DMS53 (cell line): ENCODE measurements at regions not wholly inside any gene's neighbourhood (a gene's known extent, or its start where the extent isn't known, plus 50 kb on each side); places are given as distances from the start of the nearest gene placed in this dataset.

ENCODE experiments used
- DNase-seq: peaks from one replicate; lab custom pipeline; 2025; lab: John Stamatoyannopoulos, UW

DNA sequence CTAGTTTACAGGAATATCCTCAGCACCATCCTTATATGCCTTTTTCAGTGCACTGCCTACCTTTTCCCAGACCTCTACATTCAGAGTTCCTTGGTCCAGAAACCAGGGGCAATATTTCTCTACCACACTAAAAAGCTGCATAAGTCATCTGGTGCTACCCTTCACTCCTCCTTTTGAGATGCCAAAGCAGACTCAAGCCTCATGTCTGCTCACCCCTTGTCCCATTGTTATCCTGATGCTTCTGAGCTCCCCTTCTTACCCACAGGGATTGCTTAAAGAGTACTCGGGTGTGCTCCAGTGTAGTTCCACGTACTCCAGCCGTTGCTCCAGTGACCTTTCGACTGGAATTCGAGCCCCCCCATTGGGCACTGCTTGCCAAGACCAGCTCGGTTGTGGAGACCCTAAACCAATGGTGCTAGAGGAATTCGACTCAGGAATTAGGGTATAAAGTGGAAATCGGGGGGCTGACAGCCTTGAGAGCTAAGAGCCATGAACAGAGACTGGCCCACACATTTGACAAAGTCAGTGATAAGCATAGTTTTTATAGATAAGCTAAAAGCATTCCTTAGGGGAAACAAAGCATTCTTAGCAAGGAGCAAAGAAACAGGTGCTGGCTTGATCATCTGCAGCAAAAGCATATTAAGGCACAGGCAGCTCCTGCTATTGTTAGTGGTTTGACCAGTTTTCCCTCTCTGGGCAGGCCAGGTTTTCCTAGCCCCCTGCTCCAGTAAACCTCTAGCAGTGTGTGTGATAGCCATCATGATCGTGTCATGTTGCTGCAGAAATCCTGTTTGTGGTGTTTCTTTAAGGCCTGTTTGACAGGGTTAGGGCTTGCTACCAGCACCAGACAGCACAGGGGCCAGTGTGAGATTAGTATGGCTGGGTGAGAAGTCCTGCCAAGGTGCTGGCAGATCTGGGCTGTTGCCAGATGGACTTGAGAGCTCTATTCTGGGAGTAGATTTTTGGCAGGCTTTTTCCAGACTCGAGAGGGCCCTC is 57.5 kb upstream of the WDR1 start:
- peak; percentile 31 for DNase-seq

DNA sequence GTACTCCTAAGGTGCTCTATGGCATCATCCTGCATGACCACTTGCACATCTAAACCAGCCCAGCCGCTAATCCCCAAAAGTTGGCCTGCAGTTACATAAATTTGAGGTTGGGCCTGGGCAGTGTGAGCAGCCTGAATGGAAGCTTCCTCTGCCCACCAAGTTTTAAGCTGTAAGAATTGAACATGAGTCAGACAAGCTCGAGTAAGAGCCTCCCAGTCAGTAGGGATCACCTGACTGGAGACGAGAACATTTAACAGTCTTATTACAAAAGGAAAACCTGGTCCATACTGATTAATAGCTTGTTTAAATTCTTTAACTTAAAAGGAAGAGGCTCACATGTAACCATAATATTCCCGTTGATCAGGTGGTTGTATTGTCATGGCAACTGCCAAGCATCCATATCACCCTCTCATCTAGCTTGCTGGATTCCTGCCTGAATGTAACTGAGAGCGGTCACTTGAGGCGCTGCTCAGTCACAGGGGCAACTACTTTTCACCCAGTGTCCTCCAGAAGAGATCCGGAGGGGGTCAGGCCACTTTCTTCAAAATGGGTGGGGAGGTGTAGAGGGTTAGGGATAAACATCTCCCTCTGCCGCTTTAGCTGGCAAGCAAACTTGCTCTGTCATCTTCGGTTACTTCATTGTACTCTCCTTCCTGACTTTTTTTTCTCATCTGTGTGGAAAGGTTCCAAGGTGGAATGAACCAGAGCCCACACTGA is 56.6 kb upstream of the WDR1 start:
- peak; percentile 65 for DNase-seq

- no peak for DNase-seq
Measured at GRCh38 chr4:10172278-10172921, 55.8 kb upstream of the WDR1 start.

- no peak for DNase-seq
Measured at GRCh38 chr4:10171055-10171454, 54.5 kb upstream of the WDR1 start.

GRCh38 chr4:10169839-10170387 is 53.3 kb upstream of the WDR1 start:
- no peak for DNase-seq

DNA sequence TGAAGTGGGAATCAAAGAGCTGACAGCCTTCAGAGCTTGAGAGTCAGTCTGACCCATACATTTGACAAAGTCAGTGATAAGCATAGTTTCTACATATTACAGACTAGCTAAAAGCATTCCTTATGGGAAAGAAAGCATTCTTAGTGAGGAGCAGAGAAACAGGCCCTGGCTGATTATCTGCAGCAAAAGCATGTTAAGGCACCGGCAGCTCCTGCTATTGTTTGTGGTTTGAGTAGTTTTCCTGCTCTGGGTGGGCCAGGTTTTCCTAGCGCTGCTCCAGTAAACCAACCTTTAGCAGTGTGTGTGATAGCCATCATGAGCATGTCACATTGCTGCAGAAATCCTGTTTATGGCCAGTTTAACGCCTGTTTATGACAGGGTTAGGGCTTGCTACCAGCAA is 51.6 kb upstream of the WDR1 start:
- no peak for DNase-seq

DNA sequence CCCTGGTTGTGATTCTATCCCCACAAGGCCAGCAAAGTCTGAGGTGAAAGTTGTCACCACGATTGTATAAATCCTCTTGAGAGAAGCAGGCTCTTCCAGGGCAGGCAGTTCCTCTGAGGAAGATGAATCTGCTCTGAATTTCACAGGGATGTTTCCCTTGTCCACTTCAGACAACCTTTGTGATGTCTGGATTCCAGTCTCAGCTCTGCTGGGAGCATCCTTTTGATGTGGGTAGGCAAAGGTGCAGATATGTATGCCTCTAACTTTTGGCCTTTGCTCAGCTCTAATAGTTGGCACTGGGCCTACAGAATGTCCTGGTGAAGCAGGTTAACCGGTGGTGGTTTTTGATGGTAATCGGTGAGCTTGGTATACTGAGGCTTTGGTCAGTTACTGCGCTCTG is 50.6 kb upstream of the WDR1 start:
- no peak for DNase-seq
